Adrenal gland (tissue), 5 donors: ENCODE measurements at regions not wholly inside any gene's neighbourhood (a gene's known extent, or its start where the extent isn't known, plus 50 kb on each side); places are given as distances from the start of the nearest gene placed in this dataset.

Experiments
- CTCF ChIP-seq, 6 experiments: fragments of 450-650 bp in 4 of 6; fragments of 200-600 bp in 2 of 6; sonication (generic) in 1 of 6; IDR thresholded peaks; 1 replicate in 5 of 6; 2 replicates in 1 of 6; pipeline versions ENCODE4 v1.5.1 to v1.8.0; 2016 to 2021; ENCODE audit warnings: antibody characterized with exemption in 6 of 6, mild to moderate bottlenecking in 2 of 6, moderate library complexity in 1 of 6
- POLR2A ChIP-seq, 2 donors: fragments of 450-650 bp; IDR thresholded peaks; one replicate each; pipeline ENCODE4 v1.6.1; 2017; ENCODE audit warnings: antibody characterized with exemption in 2 of 2, mild to moderate bottlenecking in 2 of 2, moderate library complexity in 1 of 2
- donor health status: DM: no; HTN: no; CAD: no.

GRCh38 chr18:42338683-42339082, 383.6 kb downstream of the PIK3C3 start:
- no peak for TF ChIP-seq CTCF (IDR thresholded peaks at IDR 0.05)
- TF ChIP-seq POLR2A (IDR thresholded peaks at IDR 0.05) = no peak
